Neural progenitor cell (in vitro differentiated cells): ENCODE measurements at regions not wholly inside any gene's neighbourhood (a gene's known extent, or its start where the extent isn't known, plus 50 kb on each side); places are given as distances from the start of the nearest gene placed in this dataset.

Experiments used
- CTCF ChIP-seq: fragments of 200-600 bp; sonication (generic); IDR thresholded peaks from 2 replicates; pipeline ENCODE4 v1.5.1; 2017; ENCODE audit warnings: antibody characterized with exemption, mild to moderate bottlenecking
- EZH2 ChIP-seq: fragments of 200-600 bp; sonication (generic); IDR thresholded peaks from 2 replicates; pipeline ENCODE4 v1.6.1; 2017; ENCODE audit warnings: antibody characterized with exemption, mild to moderate bottlenecking, moderate library complexity

- TF ChIP-seq CTCF = no peak
- TF ChIP-seq EZH2 = no peak
Observed at GRCh38 chr3:24588629-24589512, 94.2 kb upstream of the THRB start.
